NT2/D1 (cell line): ENCODE measurements at regions not wholly inside any gene's neighbourhood (a gene's known extent, or its start where the extent isn't known, plus 50 kb on each side); places are given as distances from the start of the nearest gene placed in this dataset.

Experiments used
- SUZ12 ChIP-seq: IDR thresholded peaks from 2 replicates; pipeline ENCODE4 v1.6.1; 2011; ENCODE audit not compliant: insufficient read length, insufficient read depth; ENCODE audit errors: extremely low read depth
- YY1 ChIP-seq: IDR thresholded peaks from 2 replicates; pipeline ENCODE4 v1.6.1; 2011; ENCODE audit not compliant: insufficient read length, insufficient read depth
- ZNF274 ChIP-seq: IDR thresholded peaks from 2 replicates; pipeline ENCODE4 v1.6.1; 2011; ENCODE audit warnings: mild to moderate bottlenecking, low read depth, low read length

DNA sequence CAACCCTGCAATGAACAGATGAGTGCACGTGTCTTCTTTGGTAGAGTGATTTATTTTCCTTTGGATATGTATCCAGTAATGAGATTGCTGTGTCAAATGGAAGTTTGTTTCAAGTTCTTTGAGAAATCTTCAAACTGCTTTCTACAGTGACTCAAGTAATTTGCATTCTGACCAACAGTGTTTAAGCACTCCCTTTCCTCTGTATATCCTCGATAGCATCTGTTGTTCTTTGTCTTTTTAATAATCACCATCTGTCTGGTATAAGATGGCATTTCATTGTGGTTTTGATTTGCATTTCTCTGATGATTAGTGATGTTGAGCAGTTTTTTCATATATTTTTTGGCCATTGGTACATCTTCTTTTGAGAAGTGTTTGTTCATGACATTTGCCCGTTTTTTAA lies 1608.3 kb upstream of the ZEB2 start:
- TF ChIP-seq YY1 (no peak), ZNF274 (no peak), SUZ12 (no peak)
